Fibroblast of skin of right biceps (primary cell): ENCODE measurements at regions not wholly inside any gene's neighbourhood (a gene's known extent, or its start where the extent isn't known, plus 50 kb on each side); places are given as distances from the start of the nearest gene placed in this dataset.
"Not testable (repeated sequence)": the region's sequence is repeated elsewhere in the genome, so short reads cannot be mapped to it uniquely, and the experiment has no call there.

Experiments used
- DNase-seq: peaks from one replicate; pipeline ENCODE4 v3.0.0-alpha.2; 2013

- no peak for DNase-seq
These were observed 102.1 kb upstream of the ZNF746 start for GRCh38 chr7:149599636-149600206.

GRCh38 chr7:149598721-149599308, 101.2 kb upstream of the ZNF746 start:
- peak; percentile 26 for DNase-seq

DNA sequence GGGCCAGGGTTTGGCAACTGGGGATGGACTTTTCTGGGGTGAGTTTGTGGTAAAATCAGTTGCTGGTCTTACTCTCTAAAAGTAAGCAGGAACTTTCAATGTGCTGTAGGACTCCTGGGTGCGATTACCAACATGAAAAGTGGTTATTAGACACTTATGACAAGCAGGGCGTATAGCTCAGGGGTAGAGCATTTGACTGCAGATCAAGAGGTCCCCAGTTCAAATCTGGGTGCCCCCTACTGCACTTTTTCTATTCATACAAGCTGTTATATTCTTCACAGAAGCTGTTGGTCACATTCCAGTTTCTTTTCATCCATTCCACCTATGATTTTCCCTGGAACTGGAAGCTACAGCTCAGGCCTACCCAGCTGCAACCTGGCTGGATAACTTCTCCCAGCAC, 100.2 kb upstream of the ZNF746 start:
- not testable (repeated sequence) for DNase-seq

- DNase-seq, result no peak
These were observed 97.9 kb upstream of the ZNF746 start for GRCh38 chr7:149595541-149595940.

GRCh38 chr7:149595078-149595477, 97.5 kb upstream of the ZNF746 start:
- no peak for DNase-seq

- DNase-seq, result no peak
These were observed 91.3 kb upstream of the ZNF746 start for GRCh38 chr7:149588930-149589329.

GRCh38 chr7:149586646-149587645, 89.3 kb upstream of the ZNF746 start:
- DNase-seq, result peak; percentile 14

DNA sequence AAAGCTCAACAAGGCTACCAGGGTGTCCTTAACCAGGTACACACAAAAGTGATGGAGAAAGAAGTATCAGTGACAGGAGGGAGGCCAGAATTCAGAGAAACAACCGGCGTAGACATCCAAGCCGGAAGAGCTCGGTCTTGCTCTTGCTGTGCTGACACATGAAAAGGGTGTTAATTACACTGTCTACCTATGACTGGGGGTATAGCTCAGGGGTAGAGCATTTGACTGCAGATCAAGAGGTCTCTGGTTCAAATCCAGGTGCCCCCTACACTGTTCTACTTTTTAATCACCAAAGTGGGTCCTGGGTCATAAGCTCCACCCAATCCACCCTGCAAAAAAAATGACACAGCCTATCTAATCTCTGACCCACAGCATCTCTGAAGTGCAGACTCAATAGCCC, 86.9 kb upstream of the ZNF746 start:
- DNase-seq, result no peak

DNA sequence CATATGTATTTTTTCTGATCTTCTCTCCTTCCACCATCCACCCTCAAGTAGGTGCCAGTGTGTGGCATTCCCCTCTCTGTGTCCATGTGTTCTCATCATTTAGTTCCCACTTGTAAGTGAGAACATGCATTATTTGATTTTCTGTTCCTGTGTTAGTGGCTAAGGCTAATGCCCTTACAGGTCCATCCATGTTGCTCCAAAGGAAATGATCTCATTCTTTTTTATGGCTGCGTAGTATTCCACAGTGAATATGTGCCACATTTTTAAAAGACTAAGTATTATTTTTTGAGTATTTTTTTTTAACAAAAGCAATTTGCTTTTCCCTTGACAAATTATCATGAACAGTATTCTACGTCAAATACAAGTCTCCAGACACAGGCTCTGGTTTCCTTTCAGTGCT, 86.4 kb upstream of the ZNF746 start:
- DNase-seq, result no peak

- DNase-seq, result no peak
These were observed 82.7 kb upstream of the ZNF746 start for GRCh38 chr7:149580328-149580727.

DNA sequence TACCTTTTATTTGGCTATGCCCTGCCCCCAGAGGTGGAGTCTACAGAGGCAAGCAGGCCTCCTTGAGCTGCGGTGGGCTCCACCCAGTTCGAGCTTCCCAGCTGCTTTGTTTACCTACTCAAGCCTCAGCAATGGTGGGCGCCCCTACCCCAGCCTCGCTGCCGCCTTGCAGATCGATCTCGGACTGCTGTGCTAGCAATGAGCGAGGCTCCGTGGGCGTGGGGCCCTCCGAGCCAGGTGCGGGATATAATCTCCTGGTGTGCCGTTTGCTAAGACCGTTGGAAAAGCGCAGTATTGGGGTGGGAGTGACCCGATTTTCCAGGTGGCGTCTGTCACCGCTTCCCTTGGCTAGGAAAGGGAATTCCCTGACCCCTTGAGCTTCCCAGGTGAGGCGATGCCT, 81.8 kb upstream of the ZNF746 start:
- not testable (repeated sequence) for DNase-seq

- not testable (repeated sequence) for DNase-seq
These were observed 76.8 kb upstream of the ZNF746 start for GRCh38 chr7:149574428-149574827.

- no peak for DNase-seq
These were observed 75.9 kb upstream of the ZNF746 start for GRCh38 chr7:149573519-149573918.

GRCh38 chr7:149572920-149573319, 75.3 kb upstream of the ZNF746 start:
- not testable (repeated sequence) for DNase-seq

DNA sequence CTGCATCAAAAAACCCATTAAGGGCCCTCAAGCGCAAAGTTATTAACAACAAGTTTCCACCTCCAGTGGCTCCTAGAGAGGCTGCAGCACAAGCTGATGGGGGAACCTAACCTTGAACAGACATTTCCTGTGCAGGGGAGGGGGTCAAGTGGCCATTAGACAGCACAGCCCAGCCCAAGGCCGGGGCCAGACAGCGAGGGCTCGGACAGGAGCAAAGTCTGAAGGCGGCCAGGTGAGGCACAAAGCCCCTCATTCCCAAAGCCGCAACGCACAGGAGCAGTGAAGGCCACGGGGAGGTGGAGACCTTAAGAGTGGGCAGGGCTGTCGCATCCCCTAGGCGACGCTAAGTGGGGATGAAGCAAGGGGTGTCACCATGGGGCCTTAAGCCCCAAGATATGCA, 73.2 kb upstream of the ZNF746 start:
- DNase-seq, result no peak

- no peak for DNase-seq
These were observed 72.3 kb upstream of the ZNF746 start for GRCh38 chr7:149569726-149570422.

GRCh38 chr7:149569025-149569725, 71.6 kb upstream of the ZNF746 start:
- DNase-seq, result peak; percentile 31

DNA sequence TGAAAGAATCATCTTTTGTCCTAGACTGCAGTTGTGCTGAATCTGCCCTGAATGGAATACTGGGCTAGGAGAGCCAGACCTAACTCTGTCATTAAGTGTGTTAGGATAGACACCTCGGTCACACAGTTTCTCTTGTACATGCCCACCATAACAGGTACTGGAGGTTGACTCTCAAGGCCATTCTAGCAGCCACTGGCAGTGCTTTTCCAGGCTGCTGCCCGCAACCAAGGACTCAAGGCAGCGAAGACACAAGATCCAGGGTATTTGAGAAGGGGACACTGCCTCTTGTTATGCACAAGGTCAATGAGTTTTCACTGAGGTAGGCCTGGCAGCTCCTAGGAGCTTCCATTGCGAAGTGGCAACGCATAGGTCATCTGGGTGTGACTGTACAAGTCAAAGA, 70.6 kb upstream of the ZNF746 start:
- DNase-seq, result no peak

DNA sequence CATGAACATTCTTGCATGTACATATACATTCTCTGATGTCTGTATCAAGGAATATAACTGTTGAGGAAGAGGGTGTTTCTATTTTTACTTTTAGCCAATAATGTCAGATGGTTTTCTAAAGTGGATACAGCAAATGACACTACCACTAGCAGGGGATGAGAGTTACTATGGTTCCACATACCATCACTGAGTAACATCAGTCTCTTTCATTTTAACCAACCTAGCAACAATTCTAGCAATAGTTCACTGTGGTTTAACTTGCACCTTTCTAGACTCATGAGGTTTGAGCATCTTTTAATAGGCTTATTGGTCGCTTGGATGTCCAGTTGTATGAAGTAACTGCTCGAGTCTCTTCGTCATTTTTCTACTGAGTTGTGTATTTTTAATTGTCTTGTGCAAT, 68.5 kb upstream of the ZNF746 start:
- DNase-seq, result no peak

DNA sequence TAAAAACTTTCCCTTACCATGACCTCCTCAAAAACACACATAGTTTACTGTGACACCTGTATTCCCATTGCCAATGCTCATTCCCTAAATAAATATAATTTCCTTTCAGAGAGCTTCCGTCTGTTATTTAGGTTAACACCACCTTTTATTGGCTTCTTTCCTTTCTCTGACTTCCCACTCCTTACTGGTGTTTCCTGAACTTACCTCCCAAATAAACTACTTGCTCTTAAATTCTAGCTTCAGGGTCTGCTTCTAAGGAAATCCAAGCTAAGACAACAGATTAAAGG, 67.4 kb upstream of the ZNF746 start:
- DNase-seq, result no peak

DNA sequence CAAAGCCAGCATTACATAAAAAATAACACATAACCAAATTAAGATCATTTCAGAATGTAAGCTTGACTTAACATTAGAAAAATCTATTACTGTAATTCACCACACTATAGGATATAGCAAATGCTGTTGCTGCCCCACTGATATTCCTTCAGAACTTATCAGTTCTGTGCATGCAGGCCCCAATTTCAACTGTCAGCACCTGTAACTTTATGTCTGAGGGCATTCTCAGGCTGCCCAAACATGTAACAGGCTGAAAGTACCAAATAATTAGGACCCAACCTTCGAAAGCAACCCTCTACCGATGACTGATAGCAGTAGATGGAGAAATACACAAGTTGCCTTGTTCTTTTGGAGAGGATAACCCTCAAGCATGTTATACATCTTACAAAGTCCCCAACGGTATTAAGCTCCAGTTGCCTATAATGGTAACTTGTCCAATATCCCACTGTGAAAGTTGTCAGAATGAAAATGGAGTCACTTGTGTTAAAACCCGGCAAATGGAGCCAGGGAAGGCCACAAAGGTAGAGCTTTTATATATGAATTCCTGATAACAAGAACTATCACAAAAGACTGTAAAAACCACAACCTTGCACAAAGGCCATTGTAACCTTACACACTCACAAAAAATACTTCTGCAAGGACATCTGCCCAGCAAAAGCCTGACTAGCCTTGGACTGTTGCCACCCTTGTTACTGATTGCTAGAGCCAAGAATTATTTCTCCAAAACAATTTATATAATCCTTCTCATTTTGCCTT, 66.9 kb upstream of the ZNF746 start:
- DNase-seq, result no peak

- peak; percentile 53 for DNase-seq
These were observed 65.0 kb upstream of the ZNF746 start for GRCh38 chr7:149562602-149563001.
